ENCODE measurements at regions not wholly inside any gene's neighbourhood (a gene's known extent, or its start where the extent isn't known, plus 50 kb on each side); places are given as distances from the start of the nearest gene placed in this dataset.

- peaks cover 7% of the 10 kb centered on the region for H3K4me1 ChIP-seq
- no peaks in the 10 kb centered on the region for H3K9me3 ChIP-seq (ENCODE audit: control insufficient read depth, low read length)
- no peak overlapping the region for H2AFZ ChIP-seq
- H3K36me3 ChIP-seq (ENCODE audit: control insufficient read depth, insufficient read depth, low read length): no peaks in the 10 kb centered on the region
- no peak overlapping the region for H3K4me2 ChIP-seq (ENCODE audit: low read length)
- H3K4me3 ChIP-seq (ENCODE audit: low read depth, low read length): no peak overlapping the region
- no peak overlapping the region for H3K9ac ChIP-seq
- no peaks in the 10 kb centered on the region for H3K79me2 ChIP-seq
- H3K27ac ChIP-seq: no peak overlapping the region
- no peak for TF ChIP-seq CTCF (IDR thresholded peaks at IDR 0.05)
- H3K27me3 ChIP-seq (ENCODE audit: control insufficient read depth, insufficient read depth, low read length): no peaks in the 10 kb centered on the region
Measured at GRCh38 chr5:74357827-74358226, 282.7 kb downstream of the ENC1 start.

- Histone ChIP-seq H3K4me3 (ENCODE audit: low read depth, low read length) (no peak overlapping the region), H3K4me1 (peaks cover 7% of the 10 kb centered on the region), H3K9me3 (ENCODE audit: control insufficient read depth, low read length) (no peaks in the 10 kb centered on the region), H3K4me2 (ENCODE audit: low read length) (no peak overlapping the region), H3K9ac (no peak overlapping the region), H2AFZ (peak overlapping the region; percentile 64), H3K27me3 (ENCODE audit: control insufficient read depth, insufficient read depth, low read length) (no peaks in the 10 kb centered on the region), H3K79me2 (no peaks in the 10 kb centered on the region), H3K36me3 (ENCODE audit: control insufficient read depth, insufficient read depth, low read length) (no peaks in the 10 kb centered on the region), H3K27ac (no peak overlapping the region)
- no peak for TF ChIP-seq CTCF (IDR thresholded peaks at IDR 0.05)
Measured at GRCh38 chr5:74356009-74356695, 284.4 kb downstream of the ENC1 start.

- Histone ChIP-seq H3K4me3 (ENCODE audit: low read depth, low read length) (no peak overlapping the region), H3K9ac (no peak overlapping the region), H3K4me1 (peaks cover 7% of the 10 kb centered on the region), H3K27me3 (ENCODE audit: control insufficient read depth, insufficient read depth, low read length) (no peaks in the 10 kb centered on the region), H3K79me2 (no peaks in the 10 kb centered on the region), H3K27ac (no peak overlapping the region), H3K9me3 (ENCODE audit: control insufficient read depth, low read length) (no peaks in the 10 kb centered on the region), H3K4me2 (ENCODE audit: low read length) (no peak overlapping the region), H2AFZ (no peak overlapping the region), H3K36me3 (ENCODE audit: control insufficient read depth, insufficient read depth, low read length) (no peaks in the 10 kb centered on the region)
- no peak for TF ChIP-seq CTCF (IDR thresholded peaks at IDR 0.05)
Measured at GRCh38 chr5:74355041-74355824, 285.3 kb downstream of the ENC1 start.

GRCh38 chr5:74352256-74352655 lies 288.3 kb downstream of the ENC1 start:
- Histone ChIP-seq H3K27me3 (ENCODE audit: control insufficient read depth, insufficient read depth, low read length) (no peaks in the 10 kb centered on the region), H3K4me3 (ENCODE audit: low read depth, low read length) (no peak overlapping the region), H3K36me3 (ENCODE audit: control insufficient read depth, insufficient read depth, low read length) (no peaks in the 10 kb centered on the region), H3K9ac (no peak overlapping the region), H3K27ac (no peak overlapping the region), H3K4me2 (ENCODE audit: low read length) (no peak overlapping the region), H3K79me2 (no peaks in the 10 kb centered on the region), H2AFZ (no peak overlapping the region), H3K9me3 (ENCODE audit: control insufficient read depth, low read length) (no peaks in the 10 kb centered on the region), H3K4me1 (peaks cover 7% of the 10 kb centered on the region)
- TF ChIP-seq CTCF (IDR thresholded peaks at IDR 0.05): no peak

Measured in parathyroid adenoma (tissue), 2 donors.